ENCODE measurements at regions not wholly inside any gene's neighbourhood (a gene's known extent, or its start where the extent isn't known, plus 50 kb on each side); places are given as distances from the start of the nearest gene placed in this dataset.

DNA sequence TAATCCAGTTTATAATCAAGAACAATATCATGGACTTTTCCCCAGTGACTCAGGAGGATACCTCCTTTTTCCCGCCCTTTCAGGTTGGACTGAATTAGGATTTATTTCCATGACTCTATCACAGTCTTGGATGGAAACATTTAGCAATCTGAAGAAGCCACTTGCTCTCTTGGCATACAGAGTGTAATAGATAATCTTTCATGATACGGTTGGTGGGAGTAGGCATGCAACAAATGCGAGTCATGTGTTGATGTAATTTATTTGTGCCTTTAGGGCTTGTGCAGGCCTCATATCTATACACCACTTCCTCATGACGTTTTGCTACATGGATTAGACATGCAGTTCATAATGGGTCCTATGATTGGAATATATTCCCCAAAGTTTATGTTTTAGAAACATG is 54.2 kb upstream of the MCTP2 start:
- DNase-seq (ENCODE audit: low spot score): no peak

DNA sequence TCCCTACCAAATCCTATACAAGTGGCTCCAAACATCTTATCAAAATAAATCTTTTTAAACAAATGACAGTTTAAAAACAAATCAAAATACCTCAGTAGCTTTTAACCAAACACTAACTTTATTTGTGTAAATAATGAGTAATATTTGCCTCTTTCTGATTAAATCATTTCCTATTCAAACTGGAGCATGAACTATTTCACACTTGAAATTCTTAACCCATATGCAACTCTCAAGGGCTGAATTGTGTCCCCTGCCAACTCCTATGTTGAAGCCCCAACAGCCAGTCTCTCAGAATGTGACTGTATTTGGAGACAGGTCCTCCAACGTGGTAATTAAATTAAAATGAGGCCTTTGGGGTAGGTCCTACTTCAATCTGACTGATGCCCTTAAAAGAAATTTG is 55.9 kb upstream of the MCTP2 start:
- DNase-seq (ENCODE audit: low spot score): no peak

DNA sequence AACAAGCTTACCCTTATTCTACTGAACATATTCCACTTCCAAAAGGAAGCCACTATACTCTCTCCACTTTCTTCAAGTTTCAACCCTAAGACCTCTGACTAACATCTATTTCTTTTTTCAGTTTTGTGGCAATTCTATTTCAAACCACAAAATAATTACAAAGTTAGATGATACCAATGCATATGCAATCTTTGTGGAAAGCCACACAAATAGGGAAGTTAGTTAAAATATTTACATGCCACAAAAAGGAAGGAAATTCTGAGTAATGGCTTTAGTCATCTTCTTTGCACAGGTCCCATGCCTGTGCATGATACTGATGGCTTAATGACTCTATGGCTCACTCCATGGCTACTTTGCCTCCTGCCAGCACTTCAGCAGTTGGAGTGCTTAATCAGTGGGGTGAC is 57.0 kb upstream of the MCTP2 start:
- peak; percentile 59 for DNase-seq (ENCODE audit: low spot score)

DNA sequence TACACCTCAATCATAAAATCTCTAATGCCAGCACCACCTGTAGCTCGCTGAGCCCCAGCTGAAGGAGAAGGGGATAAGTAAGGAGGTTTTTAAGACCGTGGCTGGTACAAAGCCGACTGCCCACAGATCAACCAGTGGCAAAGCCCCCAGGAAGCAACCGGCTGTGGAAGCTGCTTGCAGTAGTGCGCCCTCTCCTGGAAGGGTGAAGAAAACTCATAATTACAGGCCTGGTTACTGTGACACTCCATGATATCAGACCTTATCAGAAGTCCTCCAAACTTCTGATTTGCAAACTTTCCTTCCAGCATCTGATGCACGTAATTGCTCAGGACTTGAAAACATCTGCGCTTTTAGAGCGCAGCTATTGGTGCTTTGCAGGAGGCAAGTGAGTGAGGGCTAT is 63.1 kb upstream of the MCTP2 start:
- DNase-seq (ENCODE audit: low spot score): no peak

DNA sequence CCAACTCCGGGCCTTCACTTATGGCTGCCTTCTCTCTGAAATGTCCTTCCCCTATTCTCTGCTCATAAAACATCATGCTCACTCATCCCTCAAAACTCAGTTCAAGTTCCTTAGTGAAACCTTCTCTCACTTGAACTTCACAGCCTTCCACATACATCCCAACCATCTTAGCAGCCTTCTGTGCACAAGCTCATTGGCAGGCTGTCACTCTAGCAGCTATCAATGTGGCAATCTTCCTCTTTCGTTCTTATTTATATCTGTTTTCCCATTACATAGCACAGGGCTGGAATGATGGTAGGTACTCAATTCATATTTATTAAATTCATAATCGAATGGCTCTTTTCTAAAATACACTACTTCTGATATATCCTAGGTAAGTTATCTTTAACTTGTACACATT is 66.4 kb upstream of the MCTP2 start:
- DNase-seq (ENCODE audit: low spot score): no peak

DNA sequence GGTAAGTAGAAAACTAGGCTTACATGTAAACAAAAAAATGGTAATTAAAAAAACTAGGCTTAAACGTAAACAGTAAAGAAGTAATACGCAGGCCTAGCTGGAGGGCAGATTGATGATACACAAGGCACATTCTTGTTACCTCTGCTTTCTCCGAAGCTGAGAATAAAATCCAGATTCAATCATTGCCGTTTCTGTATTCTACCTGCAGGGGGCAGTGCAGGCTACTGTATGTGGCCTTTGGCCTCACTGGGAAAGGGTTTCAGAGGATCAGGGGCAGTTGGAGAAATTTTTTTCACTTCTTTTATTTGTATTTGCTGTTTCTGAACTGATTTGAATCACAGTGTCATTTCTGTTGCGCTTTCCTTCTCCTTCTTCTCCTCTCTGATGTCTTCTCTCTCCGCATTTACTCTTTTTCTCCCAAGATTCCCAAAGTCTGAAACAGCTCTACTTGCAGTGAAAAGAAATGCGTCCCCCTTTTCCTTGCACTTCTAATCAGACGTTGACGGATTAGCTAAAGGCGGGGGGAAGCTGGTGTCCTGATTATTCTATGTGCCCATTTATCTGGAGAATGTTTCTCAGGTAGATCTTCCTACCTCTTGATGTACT is 67.1 kb upstream of the MCTP2 start:
- peak; percentile 74 for DNase-seq (ENCODE audit: low spot score)

DNA sequence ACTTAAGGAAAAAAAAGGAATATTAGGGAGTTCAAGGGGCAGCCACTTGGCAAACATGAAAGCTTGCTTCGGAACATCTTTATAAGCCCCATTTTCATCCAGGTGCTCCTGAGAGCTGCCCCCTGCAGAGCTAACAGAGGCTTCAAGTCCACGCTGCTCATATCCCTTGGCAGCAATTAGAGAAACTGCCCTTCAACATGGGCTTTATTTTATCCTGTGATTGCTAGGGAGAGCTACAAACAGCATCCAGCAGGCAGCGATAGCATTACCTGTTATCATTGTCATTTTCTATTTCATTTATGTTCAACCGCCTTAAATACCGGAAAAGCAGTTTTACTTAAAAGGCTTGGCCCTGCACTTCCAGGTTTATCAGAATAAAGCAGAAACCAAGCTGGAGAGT is 68.4 kb upstream of the MCTP2 start:
- DNase-seq (ENCODE audit: low spot score): no peak

DNA sequence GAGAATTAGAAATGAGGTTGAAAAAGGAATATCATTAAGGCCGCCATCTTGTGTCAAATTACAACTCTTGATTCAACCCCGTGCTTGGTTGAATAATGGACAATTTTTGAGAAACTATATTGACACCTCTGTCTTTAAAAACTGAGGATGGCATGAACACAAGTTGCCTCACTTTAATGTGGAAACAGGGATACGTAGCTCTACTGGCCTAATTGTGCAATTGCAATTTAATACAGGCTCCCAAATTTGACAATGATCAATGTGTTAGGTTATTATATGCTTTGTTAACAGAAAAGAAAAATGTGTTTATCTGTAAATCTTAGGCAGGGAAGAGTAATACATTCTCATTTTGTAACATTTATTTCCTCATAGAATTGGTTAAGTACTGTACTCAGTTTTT is 77.1 kb upstream of the MCTP2 start:
- DNase-seq (ENCODE audit: low spot score): no peak

DNA sequence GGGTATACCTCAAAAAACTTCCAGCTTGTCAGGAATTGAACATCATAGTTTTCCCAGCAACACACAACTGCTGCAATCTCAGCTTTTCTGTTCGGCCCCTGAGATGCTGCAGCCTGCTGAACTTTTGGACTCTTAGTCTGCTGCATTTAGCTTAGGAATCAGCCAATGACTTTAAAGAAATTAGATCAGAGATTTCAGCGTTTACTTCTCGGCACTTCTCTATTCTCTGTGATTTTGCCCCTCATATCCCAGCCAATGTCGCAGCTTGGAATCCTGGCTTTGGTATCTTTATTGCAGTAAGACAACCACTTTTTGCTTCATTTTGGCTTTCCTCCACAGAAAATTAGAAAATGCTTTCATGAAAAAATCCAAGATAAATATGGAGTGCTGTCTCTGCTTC is 86.3 kb upstream of the MCTP2 start:
- DNase-seq (ENCODE audit: low spot score): no peak

DNA sequence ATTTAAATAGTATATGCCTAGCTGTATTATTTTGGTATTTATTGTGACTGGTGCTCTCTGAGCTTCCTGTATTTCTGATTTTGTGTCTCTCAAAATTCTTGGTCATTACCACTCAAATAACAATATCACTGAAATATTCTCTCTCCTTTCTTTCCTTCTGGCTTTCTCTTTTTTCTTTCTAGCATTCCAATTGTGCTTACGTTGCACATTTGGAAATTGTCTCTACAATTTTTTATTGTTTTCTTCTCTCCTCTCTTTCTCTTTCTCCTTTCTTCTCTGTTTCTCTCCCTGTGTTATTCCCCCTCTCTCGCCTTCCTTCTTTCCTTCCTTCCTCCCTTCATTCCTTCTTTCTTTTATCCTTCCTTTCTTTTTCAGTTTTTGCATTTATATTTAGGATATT is 89.6 kb upstream of the MCTP2 start:
- no peak for DNase-seq (ENCODE audit: low spot score)

DNA sequence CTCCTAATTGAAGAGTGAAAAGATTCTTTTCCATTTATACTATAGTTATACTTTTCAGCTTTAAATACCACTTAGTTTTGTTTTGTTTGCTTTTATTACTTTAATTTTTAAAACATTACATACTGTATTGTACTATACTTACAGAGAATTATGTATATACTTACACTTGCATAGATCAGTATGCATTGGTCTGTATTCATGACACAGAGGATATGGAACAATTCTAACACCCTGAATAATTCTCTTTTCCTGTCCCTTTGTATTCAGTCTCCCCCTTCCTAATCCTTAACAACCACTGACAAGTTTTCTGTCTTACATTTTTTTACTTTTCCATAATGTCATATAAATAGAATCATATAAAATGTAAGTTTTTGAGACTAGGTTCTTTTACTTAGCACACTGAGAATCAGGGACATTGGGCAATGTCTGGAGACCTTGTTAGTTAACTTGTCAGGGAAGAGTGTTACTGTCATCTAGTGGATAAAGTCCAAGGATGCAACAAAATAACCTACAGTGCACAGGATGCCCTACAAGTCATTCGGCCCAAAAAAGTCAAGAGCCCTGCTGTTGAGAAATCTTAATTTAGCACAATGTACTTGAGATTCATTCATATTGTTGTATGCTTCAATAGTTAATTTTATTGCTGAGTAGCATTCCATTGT is 95.7 kb upstream of the MCTP2 start:
- no peak for DNase-seq (ENCODE audit: low spot score)

DNA sequence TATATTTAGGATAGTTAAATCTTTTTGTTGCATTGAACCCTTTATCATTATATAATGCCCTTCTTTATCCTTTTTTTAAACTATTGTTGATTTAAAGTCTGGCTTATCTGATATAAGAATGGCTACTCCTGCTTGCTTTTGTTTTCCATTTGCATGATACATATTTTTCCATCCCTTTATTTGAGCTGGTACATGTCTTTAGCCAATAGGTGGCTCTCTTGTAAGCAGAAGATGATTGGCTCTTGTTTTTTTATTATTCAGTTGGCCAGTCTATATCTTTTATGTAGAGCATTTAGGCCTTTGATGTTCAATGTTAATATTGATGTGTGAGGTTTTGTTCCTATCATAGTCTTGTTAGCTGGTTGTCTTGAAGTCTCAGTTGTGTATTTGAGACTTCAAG is 99.5 kb upstream of the MCTP2 start:
- DNase-seq (ENCODE audit: low spot score): no peak

DNA sequence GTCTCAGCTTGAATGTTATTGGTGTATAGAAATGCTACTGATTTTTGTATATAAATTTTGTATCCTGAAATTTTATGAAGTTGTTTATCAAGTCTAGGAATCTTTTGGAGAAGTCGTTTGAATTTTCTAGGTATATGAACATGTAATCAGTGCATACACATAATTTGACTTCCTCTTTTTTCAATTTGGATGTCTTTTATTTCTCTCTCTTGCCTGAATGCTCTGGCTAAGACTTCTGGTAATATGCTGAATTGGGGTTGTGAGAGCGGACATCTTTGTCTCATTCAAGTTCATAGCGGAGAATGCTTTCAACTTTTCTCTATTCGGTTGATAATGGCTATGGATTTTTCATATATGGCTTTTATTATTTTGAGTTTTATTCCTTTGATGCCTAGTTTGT is 100.9 kb upstream of the MCTP2 start:
- no peak for DNase-seq (ENCODE audit: low spot score)

DNA sequence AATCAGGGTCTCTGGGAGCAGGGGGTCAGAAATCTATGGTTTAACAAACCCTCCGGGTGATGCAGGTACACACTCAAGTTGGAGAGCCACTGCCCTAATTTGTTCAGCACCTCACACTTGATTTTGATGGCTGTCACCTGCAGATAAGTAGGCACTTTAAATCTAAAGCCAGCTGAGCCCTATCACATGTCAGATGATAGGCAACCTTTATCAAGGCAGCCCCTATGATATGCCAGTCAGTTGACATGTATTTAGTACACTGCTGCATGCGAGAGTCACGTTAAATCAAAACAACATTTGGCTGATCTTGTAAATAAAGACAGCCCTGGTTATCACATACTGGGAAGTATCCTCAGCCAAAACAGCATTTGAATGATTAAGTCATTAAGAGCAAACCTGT is 104.4 kb upstream of the MCTP2 start:
- no peak for DNase-seq (ENCODE audit: low spot score)

DNA sequence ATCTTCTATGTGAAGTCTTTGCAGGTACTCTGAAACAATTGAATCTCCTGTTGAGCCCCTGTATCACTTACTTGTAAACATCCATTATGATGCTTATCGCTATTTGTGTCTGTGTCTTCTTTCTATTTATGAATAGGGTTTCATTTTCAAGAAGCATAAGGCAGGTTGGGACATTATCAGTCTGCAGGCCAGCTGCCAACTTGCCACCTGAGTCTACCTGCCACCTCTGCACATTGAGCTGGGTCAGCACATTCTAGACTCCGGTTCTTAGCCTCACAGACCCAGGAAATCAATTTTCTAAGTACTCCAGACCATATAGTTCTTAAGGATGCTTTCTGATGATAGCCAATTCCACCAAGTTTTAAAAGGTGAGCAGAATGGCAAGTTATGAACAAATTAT is 105.7 kb upstream of the MCTP2 start:
- DNase-seq (ENCODE audit: low spot score): no peak

DNA sequence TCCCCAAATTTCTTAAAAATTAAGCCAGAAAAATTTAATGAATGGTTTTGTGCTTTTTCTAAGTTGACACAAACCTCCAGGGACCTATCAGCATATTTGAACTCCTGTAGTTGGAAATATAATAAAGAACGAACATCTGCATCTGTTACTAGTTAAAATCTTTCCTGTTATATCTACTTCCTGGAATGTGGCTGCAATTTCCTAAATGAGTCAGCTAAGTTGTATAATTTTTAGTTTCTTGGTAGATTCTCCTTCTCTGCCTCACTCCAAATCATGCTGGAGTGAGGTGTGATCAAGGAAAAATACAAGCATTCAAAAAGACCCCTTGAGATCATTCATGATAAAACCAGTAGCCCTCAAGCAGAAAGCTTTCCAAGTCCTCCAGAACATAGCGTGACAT is 106.2 kb upstream of the MCTP2 start:
- DNase-seq (ENCODE audit: low spot score): no peak

DNA sequence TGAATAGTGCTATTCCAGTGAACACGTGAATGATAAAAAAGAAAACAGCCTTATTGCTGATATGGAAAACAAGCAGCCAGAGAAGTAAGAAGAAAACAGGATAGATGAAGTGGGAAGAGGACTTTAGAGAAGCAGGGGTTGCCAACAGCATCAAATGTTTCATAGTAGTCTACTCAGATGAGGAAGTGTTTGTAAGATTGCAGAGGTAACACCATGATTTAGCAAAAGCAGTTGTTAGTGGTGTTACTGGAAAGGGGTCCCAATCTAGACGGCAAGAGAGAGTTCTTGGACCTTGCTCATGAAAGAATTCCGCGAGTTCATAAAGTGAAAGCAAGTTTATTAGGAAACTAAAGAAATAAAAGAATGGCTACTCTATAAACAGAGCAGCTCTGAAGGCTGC is 108.8 kb upstream of the MCTP2 start:
- no peak for DNase-seq (ENCODE audit: low spot score)

DNA sequence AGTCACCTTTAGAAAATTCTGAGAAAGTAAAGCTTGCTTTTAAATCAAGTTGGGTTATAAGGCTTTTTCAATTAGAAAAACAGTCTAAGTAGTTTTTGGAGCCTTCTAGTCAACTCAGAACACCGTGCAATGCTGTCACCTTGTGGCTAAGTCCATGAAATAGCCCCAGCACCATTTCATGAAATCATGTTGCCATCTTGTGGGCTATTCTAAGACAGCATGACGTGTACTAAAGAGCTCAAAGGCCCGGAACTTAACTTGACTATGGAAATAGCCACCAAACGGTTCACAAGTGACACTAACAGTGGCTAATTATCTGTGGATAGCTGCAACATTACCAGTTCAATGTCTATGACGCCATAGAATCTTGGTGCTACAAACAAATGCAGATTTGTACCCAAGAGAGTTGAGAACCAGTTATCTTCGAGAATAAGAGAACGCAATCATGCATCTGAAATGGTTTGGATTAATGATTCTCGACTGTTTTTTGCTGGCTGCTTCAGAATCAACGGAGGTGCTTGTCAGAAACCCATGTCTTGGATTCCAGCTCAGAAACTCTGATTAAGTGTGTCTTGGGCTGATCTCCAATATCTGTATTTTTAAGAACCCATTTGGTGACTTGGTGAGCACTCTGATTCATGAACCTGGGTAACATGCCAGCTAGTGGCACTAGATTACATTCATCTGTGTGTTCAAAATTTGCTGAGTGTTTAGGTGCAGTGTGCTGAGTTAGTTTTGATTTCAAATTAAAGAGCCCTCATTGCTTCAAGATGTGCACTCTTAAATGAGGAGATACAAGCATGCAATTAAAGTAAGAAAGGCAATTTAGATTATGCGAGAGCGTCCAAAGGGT is 111.2 kb upstream of the MCTP2 start:
- DNase-seq (ENCODE audit: low spot score): peak; percentile 76

DNA sequence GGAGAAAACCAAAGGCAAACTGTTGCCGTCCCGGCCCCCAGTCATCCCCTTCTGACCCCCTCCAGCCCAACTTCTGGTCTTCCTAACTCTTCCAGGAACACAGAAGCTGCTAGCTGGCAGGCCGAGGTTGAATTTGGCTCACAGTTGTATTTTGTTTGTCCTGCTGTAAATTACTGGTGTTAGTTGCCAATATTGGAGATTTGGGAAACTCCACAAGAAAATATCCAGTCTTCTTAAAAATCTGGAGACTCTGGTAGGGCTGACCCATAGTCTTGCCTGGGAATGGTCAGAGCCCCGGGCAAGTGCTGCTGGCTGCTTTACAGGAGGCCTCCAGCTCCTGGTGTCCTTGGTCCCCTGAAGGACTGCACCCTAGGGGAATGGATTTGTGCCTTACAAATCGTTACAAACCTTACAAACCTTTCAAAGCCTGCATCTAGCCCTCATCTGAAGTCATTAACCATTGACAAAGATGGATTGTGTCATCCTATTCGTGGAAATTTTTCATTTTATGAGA is 112.0 kb upstream of the MCTP2 start:
- DNase-seq (ENCODE audit: low spot score): no peak

DNA sequence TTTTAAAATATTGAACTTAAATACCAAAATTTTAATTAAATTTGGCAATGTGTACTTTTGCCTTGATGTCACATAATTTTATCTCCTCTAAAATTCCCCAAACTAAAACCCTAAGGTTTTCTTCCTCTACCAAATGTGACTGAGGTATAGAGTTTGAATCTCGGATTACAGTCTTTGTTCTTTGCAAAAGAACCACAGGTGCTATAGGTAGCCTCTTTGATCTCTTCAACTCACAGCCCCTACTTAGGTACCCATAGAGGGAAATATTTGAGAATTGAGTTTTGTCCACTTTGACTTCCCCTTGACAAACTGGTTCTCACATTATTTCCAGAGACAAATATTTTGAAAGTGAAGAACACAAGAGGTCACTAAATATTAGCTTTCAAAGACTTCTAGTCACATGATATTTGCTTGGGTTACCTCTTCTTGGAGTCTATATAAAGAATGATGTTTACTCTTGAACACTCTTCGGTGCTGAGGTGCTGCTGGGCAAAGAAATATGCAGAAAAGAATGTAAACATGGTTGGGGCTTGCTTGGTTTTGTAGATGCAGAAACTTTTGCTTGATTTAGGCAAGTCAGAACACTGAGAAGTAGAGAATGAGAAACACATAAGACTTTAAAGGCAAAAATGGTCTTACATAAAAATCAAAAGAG is 120.8 kb upstream of the MCTP2 start:
- no peak for DNase-seq (ENCODE audit: low spot score)

DNA sequence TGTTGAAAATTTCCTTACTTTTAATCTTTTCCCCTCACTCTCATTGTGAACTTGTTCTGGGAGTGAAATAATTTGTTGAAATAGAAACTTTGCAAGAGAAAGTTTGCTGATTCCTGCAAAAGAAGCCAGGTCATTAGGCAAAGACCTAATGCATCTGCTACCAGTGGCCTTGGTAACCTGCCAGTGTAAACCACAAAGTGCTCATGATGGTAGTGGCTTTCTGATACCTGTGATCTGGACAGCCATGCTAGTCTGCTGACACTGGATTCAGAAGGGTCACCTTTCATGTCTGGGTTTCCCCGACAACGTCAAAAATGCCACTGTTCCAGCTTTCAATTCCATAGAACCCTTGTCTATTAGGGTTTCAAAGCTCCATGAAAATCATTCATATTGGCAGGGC is 123.7 kb upstream of the MCTP2 start:
- DNase-seq (ENCODE audit: low spot score): no peak

DNA sequence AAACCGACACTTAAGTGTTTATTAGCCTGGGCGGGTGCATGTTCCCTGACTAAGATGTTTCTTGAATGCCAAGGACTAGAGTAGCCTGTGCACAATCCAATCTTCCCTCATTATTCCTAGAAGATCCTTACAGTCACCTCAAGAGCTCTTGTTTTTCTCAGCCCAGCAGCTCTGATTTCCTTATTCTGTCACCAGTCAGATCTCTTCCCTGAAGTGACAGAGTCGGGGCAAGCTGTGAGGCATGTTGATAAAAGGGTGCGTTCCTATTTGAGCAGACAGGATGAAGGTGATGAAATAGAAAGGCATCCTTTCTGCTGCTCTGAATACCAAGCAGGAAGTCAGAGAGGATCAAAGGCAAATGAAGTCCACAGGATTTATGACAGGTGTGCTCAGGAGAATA is 125.6 kb upstream of the MCTP2 start:
- DNase-seq (ENCODE audit: low spot score): no peak

DNA sequence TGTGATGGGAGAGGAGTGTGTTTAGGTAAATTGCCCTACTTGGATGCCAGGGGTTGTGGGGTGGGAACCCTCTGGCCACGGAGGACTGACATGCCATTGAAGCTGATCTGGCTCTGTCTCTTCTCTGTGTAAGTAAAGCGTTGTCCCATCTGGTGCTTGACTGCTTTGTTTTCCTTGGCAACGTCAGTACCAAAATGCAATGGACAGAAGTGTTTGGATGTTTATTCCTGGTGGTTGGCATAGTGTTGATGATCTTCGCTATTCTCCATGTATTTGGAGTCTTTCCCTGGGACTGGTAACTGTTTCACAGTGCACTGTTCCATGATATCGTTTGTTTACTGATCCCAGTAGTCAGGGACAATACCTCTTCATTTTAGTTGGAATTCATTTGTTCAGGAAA is 130.5 kb upstream of the MCTP2 start:
- no peak for DNase-seq (ENCODE audit: low spot score)

Data from activated CD4-positive, alpha-beta T cell treated with anti-CD3 and anti-CD28 coated beads, Interleukin-2, Interleukin-4, amounts not matched to agents 100 ng/mL and 50 ng/mL, durations not matched to agents 16 hours and 8 hours (primary cell).